GM12892 (cell line): ENCODE measurements at regions not wholly inside any gene's neighbourhood (a gene's known extent, or its start where the extent isn't known, plus 50 kb on each side); places are given as distances from the start of the nearest gene placed in this dataset.

Experiments used
- POLR2AphosphoS5 ChIP-seq: IDR thresholded peaks from 2 replicates; pipeline ENCODE4 v1.6.1; 2011; ENCODE audit warnings: low read depth, low read length, control low read depth
- TAF1 ChIP-seq: IDR thresholded peaks from 2 replicates; pipeline ENCODE4 v1.6.1; 2011; ENCODE audit warnings: low read depth, mild to moderate bottlenecking, control low read depth, low read length, borderline replicate concordance

GRCh38 chr2:239685556-239685955, 284.7 kb upstream of the HDAC4 start:
- no peak for TF ChIP-seq POLR2AphosphoS5
- TF ChIP-seq TAF1, result no peak
